IMR-90 (cell line): ENCODE measurements at regions not wholly inside any gene's neighbourhood (a gene's known extent, or its start where the extent isn't known, plus 50 kb on each side); places are given as distances from the start of the nearest gene placed in this dataset.

ENCODE experiments used
- ATAC-seq: fragments of 200-7000 bp; cut with Tn5 transposase; 2 replicates; pipeline ENCODE4 v1.9.1; 2020; ENCODE audit warnings: low read depth, mild to moderate bottlenecking, moderate library complexity
- BruUV-seq: library from RNA; stranded (reverse); fragments of 400-500 nt; replicated peaks from 2 replicates; lab custom pipeline; 2021; lab: Mats Ljungman, UMichigan
- CTCF ChIA-PET: fragments of 300-600 bp; formaldehyde crosslinking; extraction: SDS; loops from one replicate; lab custom pipeline; 2021; ENCODE audit warnings: antibody characterized with exemption; lab: Yijun Ruan, JAX
- POLR2A ChIA-PET: fragments of 300-600 bp; sonication (Branson Sonifier 250); formaldehyde crosslinking; loops from one replicate; lab custom pipeline; 2022; ENCODE audit warnings: antibody characterized with exemption; ENCODE audit not compliant: unreplicated experiment; lab: Charles Lee
- DNase-seq: peaks from one replicate; pipeline ENCODE4 v3.0.0; 2013
- H2AFZ ChIP-seq: replicated peaks from 2 replicates; pipeline ENCODE3; 2013; ENCODE audit warnings: low read length, mild to moderate bottlenecking; ENCODE audit not compliant: poor library complexity
- H2AK5ac ChIP-seq: 2 replicates; pipeline ENCODE4 v1.6.1; 2013; ENCODE audit warnings: low read depth, low read length, inconsistent platforms
- H2AK9ac ChIP-seq: replicated peaks from 2 replicates; pipeline ENCODE3; 2013; ENCODE audit warnings: mild to moderate bottlenecking, low read depth, low read length, moderate library complexity; ENCODE audit not compliant: poor library complexity
- H2BK120ac ChIP-seq: 2 replicates; pipeline ENCODE4 v1.6.1; 2013; ENCODE audit warnings: low read depth, low read length, inconsistent platforms
- H2BK15ac ChIP-seq: 3 replicates; pipeline ENCODE4 v1.6.1; 2013; ENCODE audit warnings: low read depth, low read length, inconsistent platforms
- H2BK20ac ChIP-seq: 2 replicates; pipeline ENCODE4 v1.6.1; 2013; ENCODE audit warnings: low read depth, mild to moderate bottlenecking, inconsistent platforms, low read length, moderate library complexity
- H2BK5ac ChIP-seq: 2 replicates; pipeline ENCODE4 v1.6.1; 2013; ENCODE audit warnings: mild to moderate bottlenecking, low read depth, low read length, inconsistent platforms; ENCODE audit not compliant: poor library complexity, severe bottlenecking
- H3K14ac ChIP-seq: replicated peaks from 2 replicates; pipeline ENCODE4 v1.6.1; 2013; ENCODE audit warnings: low read depth, low read length, inconsistent platforms
- H3K18ac ChIP-seq: 2 replicates; pipeline ENCODE4 v1.6.1; 2013; ENCODE audit warnings: low read depth, low read length, control low read depth
- H3K23ac ChIP-seq: 2 replicates; pipeline ENCODE4 v1.6.1; 2013; ENCODE audit warnings: low read depth, low read length, inconsistent platforms
- H3K27ac ChIP-seq: 2 replicates; pipeline ENCODE4 v1.5.1; 2013; ENCODE audit warnings: mild to moderate bottlenecking, control low read depth, low read length; ENCODE audit not compliant: insufficient read depth
- H3K27me3 ChIP-seq: 2 replicates; pipeline ENCODE4 v1.6.1; 2013; ENCODE audit warnings: low read length; ENCODE audit not compliant: control insufficient read depth, insufficient read depth
- H3K36me3 ChIP-seq: 2 replicates; pipeline ENCODE4 v1.6.1; 2013; ENCODE audit warnings: low read length, mixed read lengths; ENCODE audit not compliant: control insufficient read depth, insufficient read depth
- H3K4ac ChIP-seq: 2 replicates; pipeline ENCODE4 v1.6.1; 2013; ENCODE audit warnings: low read depth, low read length, inconsistent platforms
- H3K4me1 ChIP-seq: 2 replicates; pipeline ENCODE4 v1.6.1; 2013; ENCODE audit warnings: low read length, mixed read lengths; ENCODE audit not compliant: control insufficient read depth, insufficient read depth
- H3K4me2 ChIP-seq: 2 replicates; pipeline ENCODE4 v1.6.1; 2013; ENCODE audit warnings: low read depth, mild to moderate bottlenecking, control low read depth, low read length, moderate library complexity
- H3K4me3 ChIP-seq: 2 replicates; pipeline ENCODE4 v1.5.1; 2013; ENCODE audit warnings: low read depth, mild to moderate bottlenecking, control low read depth, low read length, moderate library complexity; ENCODE audit not compliant: insufficient read depth
- H3K56ac ChIP-seq: 2 replicates; pipeline ENCODE4 v1.6.1; 2013; ENCODE audit warnings: low read length, inconsistent platforms; ENCODE audit not compliant: insufficient read depth; ENCODE audit errors: extremely low read depth
- H3K79me1 ChIP-seq, 2 experiments: 2 replicates each; pipeline ENCODE4 v1.6.1; 2013; ENCODE audit warnings: low read length in 2 of 2, inconsistent platforms in 1 of 2, low read depth in 1 of 2
- H3K9ac ChIP-seq: 2 replicates; pipeline ENCODE4 v1.6.1; 2013; ENCODE audit warnings: low read depth, low read length, control low read depth
- H3K9me1 ChIP-seq: 2 replicates; pipeline ENCODE4 v1.6.1; 2013; ENCODE audit warnings: low read length, inconsistent platforms; ENCODE audit not compliant: insufficient read depth
- H3K9me3 ChIP-seq: 2 replicates; pipeline ENCODE4 v1.6.1; 2013; ENCODE audit warnings: low read length; ENCODE audit not compliant: control insufficient read depth, insufficient read depth
- H4K20me1 ChIP-seq: 2 replicates; pipeline ENCODE4 v1.6.1; 2013; ENCODE audit warnings: low read length, inconsistent platforms; ENCODE audit not compliant: insufficient read depth
- H4K5ac ChIP-seq: 2 replicates; pipeline ENCODE4 v1.6.1; 2013; ENCODE audit warnings: mild to moderate bottlenecking, low read depth, low read length, control low read depth
- H4K8ac ChIP-seq, 2 experiments: 2 replicates each; pipeline ENCODE4 v1.6.1; 2013; ENCODE audit warnings: low read depth in 2 of 2, low read length in 2 of 2, control low read depth in 1 of 2, inconsistent platforms in 1 of 2
- H4K91ac ChIP-seq: 2 replicates; pipeline ENCODE4 v1.6.1; 2013; ENCODE audit warnings: low read depth, low read length, inconsistent platforms; ENCODE audit not compliant: insufficient read depth
- BHLHE40 ChIP-seq: fragments of 150-350 bp; IDR thresholded peaks from 2 replicates; pipeline ENCODE4 v1.6.1; 2016; ENCODE audit warnings: mild to moderate bottlenecking, low read depth, low read length
- CEBPB ChIP-seq: IDR thresholded peaks from 2 replicates; pipeline ENCODE4 v1.6.1; 2012; ENCODE audit warnings: low read depth, low read length, improper control_type of control experiment
- FOS ChIP-seq: fragments of 150-350 bp; IDR thresholded peaks from 2 replicates; pipeline ENCODE4 v1.6.1; 2016; ENCODE audit warnings: low read depth, low read length
- MAFK ChIP-seq: IDR thresholded peaks from 2 replicates; pipeline ENCODE4 v1.6.1; 2012; ENCODE audit warnings: low read depth, low read length, improper control_type of control experiment
- MAZ ChIP-seq: IDR thresholded peaks from 2 replicates; pipeline ENCODE4 v1.6.1; 2012; ENCODE audit warnings: low read depth, mild to moderate bottlenecking, low read length, improper control_type of control experiment, moderate library complexity, borderline replicate concordance
- NFE2L2 ChIP-seq: fragments of 150-350 bp; IDR thresholded peaks from 2 replicates; pipeline ENCODE4 v1.6.1; 2016; ENCODE audit warnings: low read depth, mild to moderate bottlenecking, low read length
- POLR2A ChIP-seq: IDR thresholded peaks from 2 replicates; pipeline ENCODE4 v1.6.1; 2012; ENCODE audit warnings: mild to moderate bottlenecking, low read depth, low read length
- RAD21 ChIP-seq: IDR thresholded peaks from 2 replicates; pipeline ENCODE4 v1.6.1; 2012; ENCODE audit warnings: low read length, improper control_type of control experiment
- RCOR1 ChIP-seq: IDR thresholded peaks from 2 replicates; pipeline ENCODE4 v1.6.1; 2012; ENCODE audit warnings: mild to moderate bottlenecking, low read length, improper control_type of control experiment; ENCODE audit not compliant: insufficient replicate concordance
- USF2 ChIP-seq: fragments of 150-350 bp; IDR thresholded peaks from 2 replicates; pipeline ENCODE4 v1.6.1; 2017; ENCODE audit warnings: mild to moderate bottlenecking, antibody characterized with exemption, low read length, low read depth
- WGBS, 2 experiments: methylation state at CpG; one replicate each; pipeline versions ENCODE4 v1.1.5 to v1.1.7; 2013; ENCODE audit warnings: missing lambda C conversion rate in 2 of 2; ENCODE audit not compliant: insufficient read length in 1 of 2; ENCODE audit errors: extremely low coverage in 2 of 2; 5-methylcytosine and 5-hydroxymethylcytosine counted together
- dilution Hi-C: fragments of 300-500 bp; cut with HindIII; formaldehyde crosslinking; loops from one replicate; pipeline ENCODE4 v1.14.3; 2018; ENCODE audit warnings: low sequenced_read_pairs; ENCODE audit not compliant: unreplicated experiment
- in situ Hi-C: fragments of 300-500 bp; cut with MboI; formaldehyde crosslinking; loops from 3 replicates; pipeline ENCODE4 v1.14.3; 2019; ENCODE audit warnings: low sequenced_read_pairs, inconsistent platforms, mixed read lengths
- intact Hi-C: fragments of 100-400 bp; cut with micrococcal nuclease; formaldehyde crosslinking; loops from 2 replicates; pipeline ENCODE4 v1.10.0; 2022

GRCh38 chr5:174418809-174419539, 305.4 kb upstream of the MSX2 start:
- Histone ChIP-seq H4K5ac (no peak overlapping the region), H3K9me3 (no peaks in the 10 kb centered on the region), H4K91ac (peak overlapping the region; percentile 7; the same call in 1 of the 2 replicates), H2AK5ac (no peak overlapping the region), H2BK20ac (no peak overlapping the region), H3K4me2 (peak overlapping the region; percentile 77), H3K18ac (no peak overlapping the region; the same call in 1 of the 2 replicates), H3K23ac (no peak overlapping the region), H4K20me1 (no peaks in the 10 kb centered on the region), H3K27ac (no peak overlapping the region), H3K4me3 (peak overlapping the region; percentile 2), H3K9me1 (no peaks in the 10 kb centered on the region), H3K9ac (peak overlapping the region; percentile 16; the same call in 1 of the 2 replicates), H2AFZ (peak overlapping the region; percentile 85), H3K36me3 (no peaks in the 10 kb centered on the region), H2BK15ac (no peak overlapping the region), H3K4ac (no peak overlapping the region), H3K79me1 (no peaks in the 10 kb centered on the region), H2AK9ac (peak overlapping the region; percentile 5), H3K27me3 (no peaks in the 10 kb centered on the region; the same call in 1 of the 2 replicates), H4K8ac (no peak overlapping the region; a peak in 1 of 4 replicates), H2BK5ac (no peak overlapping the region), H3K14ac (no peak overlapping the region), H3K56ac (no peak overlapping the region), H2BK120ac (peak overlapping the region; percentile 30; the same call in 1 of the 2 replicates), H3K4me1 (peaks cover 1% of the 10 kb centered on the region; the same call in 1 of the 2 replicates)
- in situ Hi-C loops (loop anchor here (5.0 to 25.0 kb wide), 2 partner anchors 318 to 378 kb away; no protein-coding TSS in a partner anchor), dilution Hi-C loops (no loop called here), intact Hi-C loops (loop anchor here (1.0 kb wide), 8 partner anchors 92 to 517 kb away; partner anchors contain the start of gene MSX2)
- DNase-seq (no peak), ATAC-seq (peak; percentile 65)
- BruUV-seq, result no TSS peak
- 10% methylated on average over 5 of the region's 18 CpGs; no CpG with 5 or more reads in 1 of the 2 experiments for WGBS, 2 experiments
- POLR2A ChIA-PET, result no interaction called here
- CTCF ChIA-PET, result interaction anchor here (0.7 to 2.3 kb wide), 14 partner anchors 9 to 379 kb away, joined by 3 to 24 read pairs (median 3); no protein-coding TSS in a partner anchor
- TF ChIP-seq USF2 (no peak), MAZ (no peak), CEBPB (no peak), POLR2A (no peak), RCOR1 (no peak), RAD21 (no peak), FOS (no peak), MAFK (no peak), BHLHE40 (no peak), NFE2L2 (no peak)
